Esophagus muscularis mucosa (tissue), 4 donors: ENCODE measurements at regions not wholly inside any gene's neighbourhood (a gene's known extent, or its start where the extent isn't known, plus 50 kb on each side); places are given as distances from the start of the nearest gene placed in this dataset.

Experiments
- CTCF ChIP-seq, 3 experiments: fragments of 200-600 bp in 2 of 3; fragments of 450-650 bp in 1 of 3; sonication (generic) in 2 of 3; IDR thresholded peaks; one replicate each; pipeline ENCODE4 v1.5.1; 2017 to 2019; ENCODE audit warnings: antibody characterized with exemption in 3 of 3, mild to moderate bottlenecking in 2 of 3, moderate library complexity in 1 of 3
- EP300 ChIP-seq: sonication (generic); formaldehyde crosslinking; IDR thresholded peaks from one replicate; pipeline ENCODE4 v1.6.1; 2017; ENCODE audit warnings: antibody characterized with exemption
- POLR2A ChIP-seq: fragments of 450-650 bp; IDR thresholded peaks from one replicate; pipeline ENCODE4 v1.6.1; 2017; ENCODE audit warnings: antibody characterized with exemption, moderate library complexity, mild to moderate bottlenecking, low read depth
- POLR2AphosphoS5 ChIP-seq, 2 donors: sonication (generic); formaldehyde crosslinking; IDR thresholded peaks; one replicate each; pipeline ENCODE4 v1.6.1; 2017; ENCODE audit warnings: antibody characterized with exemption in 2 of 2

- TF ChIP-seq EP300 (no peak), POLR2A (no peak), CTCF (IDR thresholded peaks at IDR 0.05) (no peak), POLR2AphosphoS5 (IDR thresholded peaks at IDR 0.05) (no peak)
These were observed 131.1 kb upstream of the FBXO33 start for GRCh38 chr14:39563361-39563760.
